Uterus (tissue), 3 donors: ENCODE measurements at regions not wholly inside any gene's neighbourhood (a gene's known extent, or its start where the extent isn't known, plus 50 kb on each side); places are given as distances from the start of the nearest gene placed in this dataset.

Experiments used
- DNase-seq, 2 donors: peaks; one replicate each; pipeline ENCODE4 v3.0.0-alpha.2; 2019 to 2020
- H3K27ac ChIP-seq, 2 donors: fragments of 200-600 bp; sonication (generic); 1 replicate in 1 of 2; 2 replicates in 1 of 2; pipeline ENCODE4 v1.5.1; 2016 to 2018
- H3K27me3 ChIP-seq, 2 donors: fragments of 200-600 bp; sonication (generic); one replicate each; pipeline ENCODE4 v1.5.1; 2018 to 2019; ENCODE audit warnings: control low read depth in 1 of 2
- H3K36me3 ChIP-seq, 2 donors: fragments of 200-600 bp; sonication (generic); one replicate each; pipeline ENCODE4 v1.5.1; 2019; ENCODE audit warnings: control low read depth in 1 of 2
- H3K4me1 ChIP-seq, 2 donors: fragments of 200-600 bp; sonication (generic); one replicate each; pipeline ENCODE4 v1.5.1; 2018 to 2019; ENCODE audit warnings: control low read depth in 1 of 2
- H3K4me3 ChIP-seq, 2 donors: fragments of 200-600 bp; sonication (generic); 1 replicate in 1 of 2; 2 replicates in 1 of 2; pipeline ENCODE4 v1.5.1; 2018 to 2019; ENCODE audit warnings: mild to moderate bottlenecking in 1 of 2
- H3K9me3 ChIP-seq, 2 donors: fragments of 200-600 bp; sonication (generic); one replicate each; pipeline ENCODE4 v1.5.1; 2019; ENCODE audit warnings: control low read depth in 1 of 2
- CTCF ChIP-seq, 4 experiments: fragments of 200-600 bp in 2 of 4; fragments of 450-650 bp in 2 of 4; sonication (generic) in 2 of 4; IDR thresholded peaks; one replicate each; pipeline ENCODE4 v1.5.1; 2016 to 2019; ENCODE audit warnings: antibody characterized with exemption in 4 of 4, mild to moderate bottlenecking in 2 of 4, moderate library complexity in 1 of 4
- POLR2A ChIP-seq, 2 donors: fragments of 450-650 bp; IDR thresholded peaks; one replicate each; pipeline ENCODE4 v1.6.1; 2016; ENCODE audit warnings: antibody characterized with exemption in 2 of 2, mild to moderate bottlenecking in 1 of 2, moderate library complexity in 1 of 2
- intact Hi-C: fragments of 100-400 bp; cut with DNase I; formaldehyde crosslinking; loops from one replicate; pipeline ENCODE4 v1.15.1; 2023; ENCODE audit warnings: low total_unique reads
- donor health status: DM: yes; HTN: yes; CAD: no.

GRCh38 chr7:106781828-106782544, 83.1 kb upstream of the PIK3CG start:
- Histone ChIP-seq H3K36me3 (no peaks in the 10 kb centered on the region), H3K4me3 (no peak overlapping the region), H3K4me1 (no peaks in the 10 kb centered on the region), H3K27me3 (no peaks in the 10 kb centered on the region), H3K27ac (no peak overlapping the region), H3K9me3 (no peaks in the 10 kb centered on the region)
- intact Hi-C loops: no loop called here
- DNase-seq: no peak
- TF ChIP-seq POLR2A (IDR thresholded peaks at IDR 0.05) (no peak), CTCF (IDR thresholded peaks at IDR 0.05) (no peak)

GRCh38 chr7:106783286-106783685, 81.8 kb upstream of the PIK3CG start:
- Histone ChIP-seq H3K9me3 (no peaks in the 10 kb centered on the region), H3K36me3 (no peaks in the 10 kb centered on the region), H3K4me3 (no peak overlapping the region), H3K27me3 (no peaks in the 10 kb centered on the region), H3K27ac (no peak overlapping the region), H3K4me1 (no peaks in the 10 kb centered on the region)
- intact Hi-C loops: no loop called here
- TF ChIP-seq CTCF (IDR thresholded peaks at IDR 0.05) (no peak), POLR2A (IDR thresholded peaks at IDR 0.05) (no peak)
- no peak for DNase-seq

GRCh38 chr7:106788637-106789036, 76.4 kb upstream of the PIK3CG start:
- Histone ChIP-seq H3K4me3 (no peak overlapping the region), H3K4me1 (no peaks in the 10 kb centered on the region), H3K27ac (no peak overlapping the region), H3K27me3 (no peaks in the 10 kb centered on the region), H3K36me3 (no peaks in the 10 kb centered on the region), H3K9me3 (no peaks in the 10 kb centered on the region)
- intact Hi-C loops: no loop called here
- no peak for DNase-seq
- TF ChIP-seq CTCF (IDR thresholded peaks at IDR 0.05): no peak
- TF ChIP-seq POLR2A (IDR thresholded peaks at IDR 0.05): no peak

GRCh38 chr7:106791526-106791925, 73.6 kb upstream of the PIK3CG start:
- DNase-seq: no peak
- no peaks in the 10 kb centered on the region for H3K9me3 ChIP-seq
- TF ChIP-seq POLR2A (IDR thresholded peaks at IDR 0.05) (no peak), CTCF (IDR thresholded peaks at IDR 0.05) (no peak)
- no peak overlapping the region for H3K4me3 ChIP-seq
- intact Hi-C loops: no loop called here
- no peaks in the 10 kb centered on the region for H3K27me3 ChIP-seq
- no peak overlapping the region for H3K27ac ChIP-seq
- H3K4me1 ChIP-seq: no peaks in the 10 kb centered on the region
- H3K36me3 ChIP-seq: no peaks in the 10 kb centered on the region

GRCh38 chr7:106792233-106792926, 72.7 kb upstream of the PIK3CG start:
- no peaks in the 10 kb centered on the region for H3K36me3 ChIP-seq
- H3K4me3 ChIP-seq: no peak overlapping the region
- H3K27me3 ChIP-seq: no peaks in the 10 kb centered on the region
- intact Hi-C loops: no loop called here
- no peak overlapping the region for H3K27ac ChIP-seq
- TF ChIP-seq CTCF (IDR thresholded peaks at IDR 0.05) (no peak), POLR2A (IDR thresholded peaks at IDR 0.05) (no peak)
- H3K9me3 ChIP-seq: no peaks in the 10 kb centered on the region
- no peaks in the 10 kb centered on the region for H3K4me1 ChIP-seq
- DNase-seq: no peak
